HepG2 (cell line): ENCODE measurements at regions not wholly inside any gene's neighbourhood (a gene's known extent, or its start where the extent isn't known, plus 50 kb on each side); places are given as distances from the start of the nearest gene placed in this dataset.

ENCODE experiments used
- EEA1 ChIP-seq: sonication (generic); formaldehyde crosslinking; IDR thresholded peaks from 2 replicates; pipeline ENCODE4 v1.5.1; 2020; ENCODE audit warnings: mild to moderate bottlenecking, missing genetic modification reagents, borderline replicate concordance
- HMG20B ChIP-seq: conservative IDR thresholded peaks from 2 replicates; pipeline ENCODE4 v1.6.1; 2016; ENCODE audit warnings: missing genetic modification reagents, missing compliant biosample characterization
- JDP2 ChIP-seq: sonication (generic); formaldehyde crosslinking; IDR thresholded peaks from 2 replicates; pipeline ENCODE4 v1.8.1; 2022; ENCODE audit warnings: missing genetic modification reagents, borderline replicate concordance
- NPAS2 ChIP-seq: sonication (generic); formaldehyde crosslinking; IDR thresholded peaks from 2 replicates; pipeline ENCODE4 v1.8.0; 2022; ENCODE audit warnings: mild to moderate bottlenecking, missing genetic modification reagents, borderline replicate concordance
- POLR2A ChIP-seq, 2 experiments: IDR thresholded peaks; 2 replicates each; pipeline ENCODE4 v1.6.1; 2011; ENCODE audit warnings: low read depth in 2 of 2, low read length in 2 of 2, mild to moderate bottlenecking in 1 of 2, moderate library complexity in 1 of 2; ENCODE audit not compliant: insufficient read depth in 1 of 2
- SETDB1 ChIP-seq: sonication (generic); formaldehyde crosslinking; IDR thresholded peaks from 2 replicates; pipeline ENCODE4 v1.5.1; 2020; ENCODE audit warnings: missing genetic modification reagents, mild to moderate bottlenecking, borderline replicate concordance
- SIN3B ChIP-seq: fragments of 150-350 bp; IDR thresholded peaks from 2 replicates; pipeline ENCODE4 v1.6.1; 2014; ENCODE audit warnings: low read length
- ZBTB38 ChIP-seq: sonication (generic); formaldehyde crosslinking; IDR thresholded peaks from 2 replicates; pipeline ENCODE4 v1.5.1; 2020; ENCODE audit warnings: mild to moderate bottlenecking, missing genetic modification reagents
- ZNF333 ChIP-seq: sonication (generic); formaldehyde crosslinking; IDR thresholded peaks from 2 replicates; pipeline ENCODE4 v1.4.0; 2020; ENCODE audit warnings: mild to moderate bottlenecking, missing genetic modification reagents, borderline replicate concordance
- ZNF382 ChIP-seq: sonication (generic); formaldehyde crosslinking; IDR thresholded peaks from 2 replicates; pipeline ENCODE4 v1.5.0; 2020; ENCODE audit warnings: missing genetic modification reagents, mild to moderate bottlenecking, borderline replicate concordance
- ZNF674 ChIP-seq: sonication (generic); formaldehyde crosslinking; IDR thresholded peaks from 2 replicates; pipeline ENCODE4 v1.5.0; 2020; ENCODE audit warnings: low read depth, mild to moderate bottlenecking, missing genetic modification reagents
- TF ChIP-seq, protein P1 (sequence below): sonication (generic); formaldehyde crosslinking; IDR thresholded peaks from 2 replicates; pipeline ENCODE4 v1.5.1; 2020; ENCODE audit warnings: mild to moderate bottlenecking, moderate library complexity, missing genetic modification reagents
- TF ChIP-seq, protein P2 (sequence below): IDR thresholded peaks from 2 replicates; pipeline ENCODE4 v1.6.1; 2016; ENCODE audit warnings: missing genetic modification reagents, missing compliant biosample characterization
- TF ChIP-seq, protein P3 (sequence below): sonication (generic); formaldehyde crosslinking; conservative IDR thresholded peaks from 2 replicates; pipeline ENCODE4 v1.4.0; 2020; ENCODE audit warnings: mild to moderate bottlenecking, missing genetic modification reagents, moderate library complexity
- TF ChIP-seq, protein P4 (sequence below): sonication (generic); formaldehyde crosslinking; IDR thresholded peaks from 2 replicates; pipeline ENCODE4 v1.4.0; 2020; ENCODE audit warnings: missing genetic modification reagents
- TF ChIP-seq, protein P5 (sequence below): sonication (generic); formaldehyde crosslinking; IDR thresholded peaks from 2 replicates; pipeline ENCODE4 v1.8.0; 2022; ENCODE audit warnings: low read depth, missing genetic modification reagents
- TF ChIP-seq, protein P6 (sequence below): sonication (generic); formaldehyde crosslinking; IDR thresholded peaks from 2 replicates; pipeline ENCODE4 v1.9.0; 2022; ENCODE audit warnings: low read depth, missing genetic modification reagents
- TF ChIP-seq, protein P7 (sequence below): sonication (generic); formaldehyde crosslinking; IDR thresholded peaks from 2 replicates; pipeline ENCODE4 v1.4.0; 2020; ENCODE audit warnings: missing genetic modification reagents

DNA sequence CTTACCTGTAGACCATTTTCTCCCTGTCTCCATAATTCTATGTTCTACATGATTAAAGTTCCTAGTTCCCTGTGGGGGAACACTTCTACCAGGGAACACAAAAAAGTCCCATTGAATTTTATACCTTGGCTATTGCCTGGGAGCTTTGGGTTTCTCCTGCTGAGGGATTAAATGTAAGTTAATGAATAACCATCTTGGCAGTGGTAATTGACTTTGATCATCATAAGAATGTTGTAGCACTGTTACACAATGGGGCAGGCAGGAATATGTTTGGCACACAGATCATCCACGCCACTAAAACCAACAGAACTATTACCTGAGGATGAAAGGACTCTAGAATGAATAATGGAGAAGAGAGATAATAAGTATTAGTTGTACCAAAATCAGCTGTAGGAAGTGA, 1106.2 kb upstream of the GJE1 start (continued):
- TF ChIP-seq, protein P1, sequence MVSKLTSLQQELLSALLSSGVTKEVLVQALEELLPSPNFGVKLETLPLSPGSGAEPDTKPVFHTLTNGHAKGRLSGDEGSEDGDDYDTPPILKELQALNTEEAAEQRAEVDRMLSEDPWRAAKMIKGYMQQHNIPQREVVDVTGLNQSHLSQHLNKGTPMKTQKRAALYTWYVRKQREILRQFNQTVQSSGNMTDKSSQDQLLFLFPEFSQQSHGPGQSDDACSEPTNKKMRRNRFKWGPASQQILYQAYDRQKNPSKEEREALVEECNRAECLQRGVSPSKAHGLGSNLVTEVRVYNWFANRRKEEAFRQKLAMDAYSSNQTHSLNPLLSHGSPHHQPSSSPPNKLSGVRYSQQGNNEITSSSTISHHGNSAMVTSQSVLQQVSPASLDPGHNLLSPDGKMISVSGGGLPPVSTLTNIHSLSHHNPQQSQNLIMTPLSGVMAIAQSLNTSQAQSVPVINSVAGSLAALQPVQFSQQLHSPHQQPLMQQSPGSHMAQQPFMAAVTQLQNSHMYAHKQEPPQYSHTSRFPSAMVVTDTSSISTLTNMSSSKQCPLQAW (CRISPR knock-in tag), result peak; percentile 21; the same call in 1 of the 2 replicates
- TF ChIP-seq ZNF674 (CRISPR knock-in tag) (no peak), SETDB1 (CRISPR knock-in tag) (no peak), SIN3B (no peak), POLR2A (IDR thresholded peaks at IDR 0.05; ENCODE audit: insufficient read depth in 1 of 2, low read depth in 2 of 2, low read length in 2 of 2) (no peak), HMG20B (CRISPR knock-in tag) (no peak), JDP2 (CRISPR knock-in tag) (no peak), ZBTB38 (CRISPR knock-in tag) (no peak), ZNF382 (CRISPR knock-in tag) (no peak), ZNF333 (CRISPR knock-in tag) (no peak), NPAS2 (CRISPR knock-in tag) (no peak), EEA1 (CRISPR knock-in tag) (no peak)
- TF ChIP-seq, protein P2, sequence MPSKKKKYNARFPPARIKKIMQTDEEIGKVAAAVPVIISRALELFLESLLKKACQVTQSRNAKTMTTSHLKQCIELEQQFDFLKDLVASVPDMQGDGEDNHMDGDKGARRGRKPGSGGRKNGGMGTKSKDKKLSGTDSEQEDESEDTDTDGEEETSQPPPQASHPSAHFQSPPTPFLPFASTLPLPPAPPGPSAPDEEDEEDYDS, result no peak
- TF ChIP-seq, protein P3, sequence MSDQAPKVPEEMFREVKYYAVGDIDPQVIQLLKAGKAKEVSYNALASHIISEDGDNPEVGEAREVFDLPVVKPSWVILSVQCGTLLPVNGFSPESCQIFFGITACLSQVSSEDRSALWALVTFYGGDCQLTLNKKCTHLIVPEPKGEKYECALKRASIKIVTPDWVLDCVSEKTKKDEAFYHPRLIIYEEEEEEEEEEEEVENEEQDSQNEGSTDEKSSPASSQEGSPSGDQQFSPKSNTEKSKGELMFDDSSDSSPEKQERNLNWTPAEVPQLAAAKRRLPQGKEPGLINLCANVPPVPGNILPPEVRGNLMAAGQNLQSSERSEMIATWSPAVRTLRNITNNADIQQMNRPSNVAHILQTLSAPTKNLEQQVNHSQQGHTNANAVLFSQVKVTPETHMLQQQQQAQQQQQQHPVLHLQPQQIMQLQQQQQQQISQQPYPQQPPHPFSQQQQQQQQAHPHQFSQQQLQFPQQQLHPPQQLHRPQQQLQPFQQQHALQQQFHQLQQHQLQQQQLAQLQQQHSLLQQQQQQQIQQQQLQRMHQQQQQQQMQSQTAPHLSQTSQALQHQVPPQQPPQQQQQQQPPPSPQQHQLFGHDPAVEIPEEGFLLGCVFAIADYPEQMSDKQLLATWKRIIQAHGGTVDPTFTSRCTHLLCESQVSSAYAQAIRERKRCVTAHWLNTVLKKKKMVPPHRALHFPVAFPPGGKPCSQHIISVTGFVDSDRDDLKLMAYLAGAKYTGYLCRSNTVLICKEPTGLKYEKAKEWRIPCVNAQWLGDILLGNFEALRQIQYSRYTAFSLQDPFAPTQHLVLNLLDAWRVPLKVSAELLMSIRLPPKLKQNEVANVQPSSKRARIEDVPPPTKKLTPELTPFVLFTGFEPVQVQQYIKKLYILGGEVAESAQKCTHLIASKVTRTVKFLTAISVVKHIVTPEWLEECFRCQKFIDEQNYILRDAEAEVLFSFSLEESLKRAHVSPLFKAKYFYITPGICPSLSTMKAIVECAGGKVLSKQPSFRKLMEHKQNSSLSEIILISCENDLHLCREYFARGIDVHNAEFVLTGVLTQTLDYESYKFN (CRISPR knock-in tag), result no peak
- TF ChIP-seq, protein P4, sequence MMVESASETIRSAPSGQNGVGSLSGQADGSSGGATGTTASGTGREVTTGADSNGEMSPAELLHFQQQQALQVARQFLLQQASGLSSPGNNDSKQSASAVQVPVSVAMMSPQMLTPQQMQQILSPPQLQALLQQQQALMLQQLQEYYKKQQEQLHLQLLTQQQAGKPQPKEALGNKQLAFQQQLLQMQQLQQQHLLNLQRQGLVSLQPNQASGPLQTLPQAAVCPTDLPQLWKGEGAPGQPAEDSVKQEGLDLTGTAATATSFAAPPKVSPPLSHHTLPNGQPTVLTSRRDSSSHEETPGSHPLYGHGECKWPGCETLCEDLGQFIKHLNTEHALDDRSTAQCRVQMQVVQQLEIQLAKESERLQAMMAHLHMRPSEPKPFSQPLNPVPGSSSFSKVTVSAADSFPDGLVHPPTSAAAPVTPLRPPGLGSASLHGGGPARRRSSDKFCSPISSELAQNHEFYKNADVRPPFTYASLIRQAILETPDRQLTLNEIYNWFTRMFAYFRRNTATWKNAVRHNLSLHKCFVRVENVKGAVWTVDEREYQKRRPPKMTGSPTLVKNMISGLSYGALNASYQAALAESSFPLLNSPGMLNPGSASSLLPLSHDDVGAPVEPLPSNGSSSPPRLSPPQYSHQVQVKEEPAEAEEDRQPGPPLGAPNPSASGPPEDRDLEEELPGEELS (CRISPR knock-in tag), result no peak
- TF ChIP-seq, protein P5, sequence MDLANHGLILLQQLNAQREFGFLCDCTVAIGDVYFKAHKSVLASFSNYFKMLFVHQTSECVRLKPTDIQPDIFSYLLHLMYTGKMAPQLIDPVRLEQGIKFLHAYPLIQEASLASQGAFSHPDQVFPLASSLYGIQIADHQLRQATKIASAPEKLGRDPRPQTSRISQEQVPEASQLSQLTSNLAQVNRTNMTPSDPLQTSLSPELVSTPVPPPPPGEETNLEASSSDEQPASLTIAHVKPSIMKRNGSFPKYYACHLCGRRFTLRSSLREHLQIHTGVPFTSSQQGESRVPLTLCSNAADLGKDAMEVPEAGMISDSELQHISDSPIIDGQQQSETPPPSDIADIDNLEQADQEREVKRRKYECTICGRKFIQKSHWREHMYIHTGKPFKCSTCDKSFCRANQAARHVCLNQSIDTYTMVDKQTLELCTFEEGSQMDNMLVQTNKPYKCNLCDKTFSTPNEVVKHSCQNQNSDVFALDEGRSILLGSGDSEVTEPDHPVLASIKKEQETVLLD (CRISPR knock-in tag), result no peak
- TF ChIP-seq, protein P6, sequence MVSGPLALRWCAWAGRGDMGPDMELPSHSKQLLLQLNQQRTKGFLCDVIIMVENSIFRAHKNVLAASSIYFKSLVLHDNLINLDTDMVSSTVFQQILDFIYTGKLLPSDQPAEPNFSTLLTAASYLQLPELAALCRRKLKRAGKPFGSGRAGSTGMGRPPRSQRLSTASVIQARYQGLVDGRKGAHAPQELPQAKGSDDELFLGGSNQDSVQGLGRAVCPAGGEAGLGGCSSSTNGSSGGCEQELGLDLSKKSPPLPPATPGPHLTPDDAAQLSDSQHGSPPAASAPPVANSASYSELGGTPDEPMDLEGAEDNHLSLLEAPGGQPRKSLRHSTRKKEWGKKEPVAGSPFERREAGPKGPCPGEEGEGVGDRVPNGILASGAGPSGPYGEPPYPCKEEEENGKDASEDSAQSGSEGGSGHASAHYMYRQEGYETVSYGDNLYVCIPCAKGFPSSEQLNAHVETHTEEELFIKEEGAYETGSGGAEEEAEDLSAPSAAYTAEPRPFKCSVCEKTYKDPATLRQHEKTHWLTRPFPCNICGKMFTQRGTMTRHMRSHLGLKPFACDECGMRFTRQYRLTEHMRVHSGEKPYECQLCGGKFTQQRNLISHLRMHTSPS (CRISPR knock-in tag), result no peak
- TF ChIP-seq, protein P7, sequence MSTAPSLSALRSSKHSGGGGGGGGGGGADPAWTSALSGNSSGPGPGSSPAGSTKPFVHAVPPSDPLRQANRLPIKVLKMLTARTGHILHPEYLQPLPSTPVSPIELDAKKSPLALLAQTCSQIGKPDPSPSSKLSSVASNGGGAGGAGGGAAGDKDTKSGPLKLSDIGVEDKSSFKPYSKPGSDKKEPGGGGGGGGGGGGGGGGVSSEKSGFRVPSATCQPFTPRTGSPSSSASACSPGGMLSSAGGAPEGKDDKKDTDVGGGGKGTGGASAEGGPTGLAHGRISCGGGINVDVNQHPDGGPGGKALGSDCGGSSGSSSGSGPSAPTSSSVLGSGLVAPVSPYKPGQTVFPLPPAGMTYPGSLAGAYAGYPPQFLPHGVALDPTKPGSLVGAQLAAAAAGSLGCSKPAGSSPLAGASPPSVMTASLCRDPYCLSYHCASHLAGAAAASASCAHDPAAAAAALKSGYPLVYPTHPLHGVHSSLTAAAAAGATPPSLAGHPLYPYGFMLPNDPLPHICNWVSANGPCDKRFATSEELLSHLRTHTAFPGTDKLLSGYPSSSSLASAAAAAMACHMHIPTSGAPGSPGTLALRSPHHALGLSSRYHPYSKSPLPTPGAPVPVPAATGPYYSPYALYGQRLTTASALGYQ (CRISPR knock-in tag), result no peak
